Keratinocyte (primary cell): ENCODE measurements at regions not wholly inside any gene's neighbourhood (a gene's known extent, or its start where the extent isn't known, plus 50 kb on each side); places are given as distances from the start of the nearest gene placed in this dataset.

ENCODE experiments used
- EZH2 ChIP-seq: IDR thresholded peaks from one replicate; pipeline ENCODE4 v1.6.1; 2012; ENCODE audit warnings: inconsistent platforms, mild to moderate bottlenecking, low read length, moderate library complexity
- TF ChIP-seq, protein P1 (sequence below), 3 experiments: IDR thresholded peaks in 1 of 3; conservative IDR thresholded peaks in 1 of 3; optimal IDR thresholded peaks in 1 of 3; 2 replicates in 2 of 3; 3 replicates in 1 of 3; pipeline versions ENCODE3 to v1.5.1; 2011; ENCODE audit warnings: low read length in 3 of 3, mild to moderate bottlenecking in 3 of 3, moderate library complexity in 2 of 3, control low read depth in 1 of 3, inconsistent platforms in 1 of 3; ENCODE audit not compliant: insufficient read depth in 2 of 3; ENCODE audit errors: extremely low read depth in 1 of 3

DNA sequence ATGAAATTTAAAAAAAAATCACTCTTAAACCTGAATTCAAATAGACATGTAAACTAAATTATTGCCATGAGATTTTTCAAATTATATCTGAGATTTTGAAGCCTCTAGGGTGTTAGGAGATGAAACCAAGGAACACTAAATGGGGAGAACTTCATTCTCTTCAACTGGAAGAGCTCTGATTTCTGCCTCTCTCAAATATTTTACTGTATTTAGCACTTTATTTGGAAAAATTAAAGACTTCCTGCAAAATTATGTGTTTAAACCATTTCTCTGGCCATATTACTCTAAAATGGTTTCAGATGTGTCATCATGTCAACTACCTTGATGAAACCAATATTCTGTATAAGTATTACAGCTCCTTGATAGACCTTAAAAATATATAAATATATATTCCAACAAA, 1571.6 kb upstream of the PRR20A start:
- TF ChIP-seq, protein P1, sequence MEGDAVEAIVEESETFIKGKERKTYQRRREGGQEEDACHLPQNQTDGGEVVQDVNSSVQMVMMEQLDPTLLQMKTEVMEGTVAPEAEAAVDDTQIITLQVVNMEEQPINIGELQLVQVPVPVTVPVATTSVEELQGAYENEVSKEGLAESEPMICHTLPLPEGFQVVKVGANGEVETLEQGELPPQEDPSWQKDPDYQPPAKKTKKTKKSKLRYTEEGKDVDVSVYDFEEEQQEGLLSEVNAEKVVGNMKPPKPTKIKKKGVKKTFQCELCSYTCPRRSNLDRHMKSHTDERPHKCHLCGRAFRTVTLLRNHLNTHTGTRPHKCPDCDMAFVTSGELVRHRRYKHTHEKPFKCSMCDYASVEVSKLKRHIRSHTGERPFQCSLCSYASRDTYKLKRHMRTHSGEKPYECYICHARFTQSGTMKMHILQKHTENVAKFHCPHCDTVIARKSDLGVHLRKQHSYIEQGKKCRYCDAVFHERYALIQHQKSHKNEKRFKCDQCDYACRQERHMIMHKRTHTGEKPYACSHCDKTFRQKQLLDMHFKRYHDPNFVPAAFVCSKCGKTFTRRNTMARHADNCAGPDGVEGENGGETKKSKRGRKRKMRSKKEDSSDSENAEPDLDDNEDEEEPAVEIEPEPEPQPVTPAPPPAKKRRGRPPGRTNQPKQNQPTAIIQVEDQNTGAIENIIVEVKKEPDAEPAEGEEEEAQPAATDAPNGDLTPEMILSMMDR (optimal IDR thresholded peaks at IDR 0.05 in 1 of 3, IDR thresholded peaks at IDR 0.05 in 1 of 3, conservative IDR thresholded peaks at IDR 0.05 in 1 of 3; ENCODE audit: extremely low read depth in 1 of 3, insufficient read depth in 2 of 3, low read length in 3 of 3): no peak
- no peak for TF ChIP-seq EZH2
